Endothelial cell of umbilical vein (primary cell): ENCODE measurements at regions not wholly inside any gene's neighbourhood (a gene's known extent, or its start where the extent isn't known, plus 50 kb on each side); places are given as distances from the start of the nearest gene placed in this dataset.

Experiments
- BruUV-seq: library from RNA; stranded (reverse); fragments of 400-500 nt; replicated peaks from 2 replicates; lab custom pipeline; 2021; lab: Mats Ljungman, UMichigan
- CTCF ChIA-PET: fragments of 300-600, 350-600 bp; sonication (Branson Sonifier 250); formaldehyde crosslinking; loops from one replicate; lab custom pipeline; 2021; ENCODE audit warnings: antibody characterized with exemption, inconsistent platforms; lab: Charles Lee
- POLR2A ChIA-PET: fragments of 300-600, 350-600 bp; sonication (Branson Sonifier 250); formaldehyde crosslinking; loops from one replicate; lab custom pipeline; 2021; ENCODE audit warnings: antibody characterized with exemption, inconsistent platforms; lab: Charles Lee
- DNase-seq: peaks from one replicate; pipeline ENCODE4 v3.0.0-alpha.2; 2011; ENCODE audit warnings: low read depth, low spot score
- FAIRE-seq: peaks from 2 replicates; lab custom pipeline; 2011; peaks lifted over from hg19 to GRCh38; lab: Jason Lieb, UNC
- H2AFZ ChIP-seq: 2 replicates; pipeline ENCODE4 v1.6.0; 2012; ENCODE audit warnings: low read depth, low read length, control low read depth, inconsistent platforms
- H3K27ac ChIP-seq: 2 replicates; pipeline ENCODE4 v1.5.1; 2011; ENCODE audit warnings: low read depth, mild to moderate bottlenecking, control low read depth, low read length, moderate library complexity; ENCODE audit not compliant: insufficient read depth
- H3K27me3 ChIP-seq, 2 experiments: 2 replicates each; pipeline versions ENCODE4 v1.6.0 to v1.6.1; 2011; ENCODE audit warnings: low read length in 2 of 2, mixed read lengths in 1 of 2; ENCODE audit not compliant: control insufficient read depth in 2 of 2, insufficient read depth in 2 of 2
- H3K36me3 ChIP-seq, 2 experiments: 2 replicates in 1 of 2; 3 replicates in 1 of 2; pipeline ENCODE4 v1.5.1; 2011; ENCODE audit warnings: low read length in 2 of 2, mild to moderate bottlenecking in 1 of 2, moderate library complexity in 1 of 2; ENCODE audit not compliant: control insufficient read depth in 2 of 2, insufficient read depth in 2 of 2; ENCODE audit errors: extremely low read depth in 1 of 2
- H3K4me1 ChIP-seq: 3 replicates; pipeline ENCODE4 v1.5.1; 2011; ENCODE audit warnings: mild to moderate bottlenecking, low read length; ENCODE audit not compliant: control insufficient read depth, insufficient read depth; ENCODE audit errors: extremely low read depth
- H3K4me2 ChIP-seq: 2 replicates; pipeline ENCODE4 v1.6.1; 2011; ENCODE audit warnings: low read length, control low read depth, mixed read lengths; ENCODE audit not compliant: insufficient read depth
- H3K4me3 ChIP-seq, 3 experiments: fragments of 200-600 bp in 1 of 3; sonication (generic), shearing (Covaris generic) in 1 of 3; replicated peaks in 1 of 3; 2 replicates each; pipeline ENCODE4 v1.5.1; 2011 to 2016; ENCODE audit warnings: control low read depth in 3 of 3, low read length in 3 of 3, mild to moderate bottlenecking in 2 of 3, inconsistent platforms in 1 of 3, low read depth in 1 of 3, moderate library complexity in 1 of 3; ENCODE audit not compliant: insufficient read depth in 1 of 3
- H3K79me2 ChIP-seq: 2 replicates; pipeline ENCODE4 v1.6.0; 2012; ENCODE audit warnings: low read length, inconsistent platforms; ENCODE audit not compliant: control insufficient read depth, insufficient read depth
- H3K9ac ChIP-seq: replicated peaks from 2 replicates; pipeline ENCODE3; 2011; ENCODE audit warnings: low read length, control low read depth; ENCODE audit not compliant: insufficient read depth; ENCODE audit errors: extremely low read depth
- H3K9me1 ChIP-seq: replicated peaks from 3 replicates; pipeline ENCODE4 v1.6.0; 2011; ENCODE audit warnings: mild to moderate bottlenecking, low read length; ENCODE audit not compliant: control insufficient read depth, insufficient read depth; ENCODE audit errors: extremely low read depth
- H3K9me3 ChIP-seq: replicated peaks from 2 replicates; pipeline ENCODE4 v1.5.1; 2012; ENCODE audit warnings: low read length, inconsistent platforms; ENCODE audit not compliant: control insufficient read depth, insufficient read depth
- H4K20me1 ChIP-seq: replicated peaks from 2 replicates; pipeline ENCODE3; 2011; ENCODE audit warnings: mild to moderate bottlenecking, low read length; ENCODE audit not compliant: control insufficient read depth, insufficient read depth; ENCODE audit errors: extremely low read depth
- EZH2 ChIP-seq: IDR thresholded peaks from 2 replicates; pipeline ENCODE4 v1.6.1; 2012; ENCODE audit warnings: borderline replicate concordance, low read depth, mild to moderate bottlenecking, moderate library complexity, low read length, inconsistent platforms; ENCODE audit not compliant: severe bottlenecking
- FOS ChIP-seq: IDR thresholded peaks from 2 replicates; pipeline ENCODE4 v1.6.1; 2011; ENCODE audit warnings: mild to moderate bottlenecking, low read length, moderate library complexity, borderline replicate concordance; ENCODE audit not compliant: insufficient read depth
- GATA2 ChIP-seq: IDR thresholded peaks from 2 replicates; pipeline ENCODE4 v1.7.0; 2011; ENCODE audit warnings: low read depth, mild to moderate bottlenecking, moderate library complexity, mixed read lengths, low read length; ENCODE audit not compliant: insufficient read length, insufficient read depth
- JUN ChIP-seq: IDR thresholded peaks from 2 replicates; pipeline ENCODE4 v1.6.1; 2011; ENCODE audit warnings: borderline replicate concordance, low read depth; ENCODE audit not compliant: insufficient read length, insufficient read depth
- MYC ChIP-seq: IDR thresholded peaks from one replicate; pipeline ENCODE4 v1.6.1; 2011; ENCODE audit warnings: mild to moderate bottlenecking, low read depth, low read length
- POLR2A ChIP-seq: IDR thresholded peaks from 2 replicates; pipeline ENCODE4 v1.6.1; 2012; ENCODE audit warnings: low read depth, mild to moderate bottlenecking, control low read depth, low read length
- POLR2AphosphoS5 ChIP-seq: IDR thresholded peaks from 2 replicates; pipeline ENCODE4 v1.6.1; 2012; ENCODE audit warnings: low read depth, mild to moderate bottlenecking, control low read depth, low read length, moderate library complexity; ENCODE audit not compliant: insufficient read depth
- dilution Hi-C: fragments of 300-500 bp; cut with MboI; formaldehyde crosslinking; loops from one replicate; pipeline ENCODE4 v1.15.0; 2019; ENCODE audit warnings: low sequenced_read_pairs; ENCODE audit not compliant: extremely low pct_ligation_motif_present
- intact Hi-C: fragments of 100-400 bp; cut with micrococcal nuclease; formaldehyde crosslinking; loops from one replicate; pipeline ENCODE4 v1.10.0; 2022
- TF ChIP-seq, protein P1 (sequence below): IDR thresholded peaks from 2 replicates; pipeline ENCODE4 v1.6.1; 2011; ENCODE audit not compliant: insufficient read depth, insufficient read length
- TF ChIP-seq, protein P2 (sequence below), 2 donors: IDR thresholded peaks; 1 replicate in 1 of 2; 2 replicates in 1 of 2; pipeline ENCODE4 v1.5.1; 2011; ENCODE audit warnings: low read length in 2 of 2, mild to moderate bottlenecking in 2 of 2, moderate library complexity in 2 of 2, control low read depth in 1 of 2, inconsistent platforms in 1 of 2, low read depth in 1 of 2; ENCODE audit not compliant: insufficient read depth in 1 of 2; ENCODE audit errors: extremely low read depth in 1 of 2

- Histone ChIP-seq H3K4me2 (no peak overlapping the region), H3K27me3 (no peaks in the 10 kb centered on the region), H3K36me3 (no peaks in the 10 kb centered on the region), H3K9me1 (no peaks in the 10 kb centered on the region), H3K79me2 (no peaks in the 10 kb centered on the region), H3K9me3 (no peaks in the 10 kb centered on the region), H2AFZ (no peak overlapping the region), H3K9ac (no peak overlapping the region), H3K27ac (no peak overlapping the region), H3K4me1 (no peaks in the 10 kb centered on the region), H4K20me1 (no peaks in the 10 kb centered on the region), H3K4me3 (no peak overlapping the region)
- BruUV-seq: no TSS peak
- CTCF ChIA-PET: interaction anchor here (0.9 kb wide), 1 partner anchor 11 kb away, joined by 3 read pairs; no protein-coding TSS in a partner anchor
- FAIRE-seq (no peak), DNase-seq (no peak)
- TF ChIP-seq, protein P1, sequence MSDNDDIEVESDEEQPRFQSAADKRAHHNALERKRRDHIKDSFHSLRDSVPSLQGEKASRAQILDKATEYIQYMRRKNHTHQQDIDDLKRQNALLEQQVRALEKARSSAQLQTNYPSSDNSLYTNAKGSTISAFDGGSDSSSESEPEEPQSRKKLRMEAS: no peak
- TF ChIP-seq POLR2AphosphoS5 (no peak), JUN (no peak), POLR2A (no peak), EZH2 (no peak), MYC (no peak), FOS (no peak), GATA2 (no peak)
- TF ChIP-seq, protein P2, sequence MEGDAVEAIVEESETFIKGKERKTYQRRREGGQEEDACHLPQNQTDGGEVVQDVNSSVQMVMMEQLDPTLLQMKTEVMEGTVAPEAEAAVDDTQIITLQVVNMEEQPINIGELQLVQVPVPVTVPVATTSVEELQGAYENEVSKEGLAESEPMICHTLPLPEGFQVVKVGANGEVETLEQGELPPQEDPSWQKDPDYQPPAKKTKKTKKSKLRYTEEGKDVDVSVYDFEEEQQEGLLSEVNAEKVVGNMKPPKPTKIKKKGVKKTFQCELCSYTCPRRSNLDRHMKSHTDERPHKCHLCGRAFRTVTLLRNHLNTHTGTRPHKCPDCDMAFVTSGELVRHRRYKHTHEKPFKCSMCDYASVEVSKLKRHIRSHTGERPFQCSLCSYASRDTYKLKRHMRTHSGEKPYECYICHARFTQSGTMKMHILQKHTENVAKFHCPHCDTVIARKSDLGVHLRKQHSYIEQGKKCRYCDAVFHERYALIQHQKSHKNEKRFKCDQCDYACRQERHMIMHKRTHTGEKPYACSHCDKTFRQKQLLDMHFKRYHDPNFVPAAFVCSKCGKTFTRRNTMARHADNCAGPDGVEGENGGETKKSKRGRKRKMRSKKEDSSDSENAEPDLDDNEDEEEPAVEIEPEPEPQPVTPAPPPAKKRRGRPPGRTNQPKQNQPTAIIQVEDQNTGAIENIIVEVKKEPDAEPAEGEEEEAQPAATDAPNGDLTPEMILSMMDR (IDR thresholded peaks at IDR 0.05; ENCODE audit: extremely low read depth in 1 of 2, insufficient read depth in 1 of 2, low read depth in 1 of 2, low read length in 2 of 2): no peak
- intact Hi-C loops: no loop called here
- POLR2A ChIA-PET: no interaction called here
- dilution Hi-C loops: no loop called here
Measured at GRCh38 chr3:115292677-115293165, 145.6 kb upstream of the ZBTB20 start.
